Activated CD4-positive, alpha-beta T cell treated with anti-CD3 and anti-CD28 coated beads for 36 hours (primary cell): ENCODE measurements at regions not wholly inside any gene's neighbourhood (a gene's known extent, or its start where the extent isn't known, plus 50 kb on each side); places are given as distances from the start of the nearest gene placed in this dataset.

Experiments
- ATAC-seq: fragments of 200-7000 bp; cut with Tn5 transposase; one replicate; pipeline ENCODE4 v1.10.0; 2021; ENCODE audit warnings: mild to moderate bottlenecking, moderate library complexity
- CTCF ChIA-PET: fragments of 350-600 bp; sonication (Branson Sonifier 250); formaldehyde crosslinking; loops from one replicate; lab custom pipeline; 2021; ENCODE audit warnings: antibody characterized with exemption; lab: Charles Lee
- POLR2A ChIA-PET: fragments of 350-600 bp; sonication (Branson Sonifier 250); formaldehyde crosslinking; loops from one replicate; lab custom pipeline; 2021; ENCODE audit warnings: antibody characterized with exemption, inconsistent platforms; lab: Charles Lee
- DNase-seq: peaks from one replicate; pipeline ENCODE4 v3.0.0-alpha.2; 2020
- H3K27ac Mint-ChIP-seq: one replicate; pipeline ENCODE4 v1.8.0; 2021; ENCODE audit warnings: mixed read lengths
- H3K27me3 Mint-ChIP-seq: one replicate; pipeline ENCODE4 v1.8.0; 2021; ENCODE audit warnings: mixed read lengths
- H3K36me3 Mint-ChIP-seq: one replicate; pipeline ENCODE4 v1.8.0; 2021; ENCODE audit warnings: low read depth, mixed read lengths
- H3K4me1 Mint-ChIP-seq: one replicate; pipeline ENCODE4 v1.8.0; 2021; ENCODE audit warnings: mixed read lengths
- H3K4me3 Mint-ChIP-seq: one replicate; pipeline ENCODE4 v1.8.0; 2021; ENCODE audit warnings: mild to moderate bottlenecking, moderate library complexity, mixed read lengths
- H3K9me3 Mint-ChIP-seq: one replicate; pipeline ENCODE4 v1.8.0; 2021; ENCODE audit warnings: low read depth, mixed read lengths
- intact Hi-C, 2 experiments: fragments of 100-400 bp; cut with DNase I in 1 of 2; cut with micrococcal nuclease in 1 of 2; formaldehyde crosslinking; loops; one replicate each; pipeline versions ENCODE4 v1.14.2 to v1.15.1; 2022 to 2024; cut with DNase I, micrococcal nuclease

DNA sequence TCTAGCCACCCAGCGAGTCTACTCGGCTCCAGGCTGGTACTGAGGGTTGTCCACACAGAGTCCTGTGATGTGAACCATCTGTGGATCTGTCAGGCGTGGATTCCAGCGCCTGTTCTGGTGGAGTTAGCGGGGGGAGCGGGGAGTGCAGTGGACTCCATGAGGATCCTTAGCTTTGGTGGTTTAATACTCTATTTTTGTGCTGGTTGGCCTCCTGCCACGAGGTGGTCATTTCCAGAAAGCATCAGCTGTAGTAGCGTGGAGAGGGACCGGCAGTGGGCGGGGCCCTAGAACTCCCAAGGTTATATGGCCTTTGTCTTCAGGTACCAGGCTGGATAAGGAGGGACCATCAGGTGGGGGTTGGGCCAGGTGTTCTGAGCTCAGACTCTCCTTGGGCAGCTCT lies 446.5 kb downstream of the EDEM1 start:
- POLR2A ChIA-PET: no interaction called here
- Mint-ChIP-seq H3K9me3 (peaks cover 4% of the 10 kb centered on the region), H3K27ac (no peak overlapping the region), H3K4me1 (no peaks in the 10 kb centered on the region), H3K27me3 (no peaks in the 10 kb centered on the region), H3K36me3 (no peaks in the 10 kb centered on the region), H3K4me3 (no peak overlapping the region)
- ATAC-seq: no peak
- CTCF ChIA-PET: no interaction called here
- DNase-seq: no peak
- intact Hi-C loops: no loop called here

- intact Hi-C loops: no loop called here
- H3K27ac Mint-ChIP-seq: no peak overlapping the region
- DNase-seq: no peak
- H3K4me3 Mint-ChIP-seq: no peak overlapping the region
- H3K27me3 Mint-ChIP-seq: no peaks in the 10 kb centered on the region
- peaks cover 6% of the 10 kb centered on the region for H3K9me3 Mint-ChIP-seq
- H3K4me1 Mint-ChIP-seq: no peaks in the 10 kb centered on the region
- CTCF ChIA-PET: no interaction called here
- POLR2A ChIA-PET: no interaction called here
- H3K36me3 Mint-ChIP-seq: no peaks in the 10 kb centered on the region
- ATAC-seq: no peak
Observed at GRCh38 chr3:5634411-5634810, 446.9 kb downstream of the EDEM1 start.

DNA sequence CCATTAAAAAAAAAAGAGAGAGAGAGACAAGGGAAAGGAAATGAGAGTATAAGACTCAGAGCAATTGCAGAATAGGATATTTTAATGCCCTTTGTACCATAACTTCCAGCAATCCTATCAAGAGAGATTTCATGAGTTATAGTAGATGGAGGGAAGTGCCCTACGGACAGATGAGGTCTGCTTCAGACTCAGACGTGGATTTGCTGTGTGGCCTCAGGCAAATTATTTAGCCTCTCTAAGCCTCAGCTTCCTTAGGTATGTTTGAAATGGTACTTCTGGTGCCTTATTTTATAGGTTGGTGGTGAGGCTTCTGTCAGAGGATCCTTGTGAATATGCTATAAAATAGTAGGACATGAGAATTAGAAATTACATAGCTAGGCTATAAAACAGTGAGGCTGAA lies 448.2 kb downstream of the EDEM1 start:
- ChIA-PET POLR2A (no interaction called here), CTCF (no interaction called here)
- Mint-ChIP-seq H3K27ac (no peak overlapping the region), H3K9me3 (peaks cover 10% of the 10 kb centered on the region), H3K36me3 (no peaks in the 10 kb centered on the region), H3K4me1 (no peaks in the 10 kb centered on the region), H3K4me3 (no peak overlapping the region), H3K27me3 (no peaks in the 10 kb centered on the region)
- ATAC-seq (no peak), DNase-seq (no peak)
- intact Hi-C loops: no loop called here

GRCh38 chr3:5638550-5638949 lies 451.0 kb downstream of the EDEM1 start:
- intact Hi-C loops: no loop called here
- no peak for ATAC-seq
- ChIA-PET POLR2A (no interaction called here), CTCF (no interaction called here)
- Mint-ChIP-seq H3K4me1 (no peaks in the 10 kb centered on the region), H3K27me3 (no peaks in the 10 kb centered on the region), H3K9me3 (peaks cover 10% of the 10 kb centered on the region), H3K27ac (no peak overlapping the region), H3K36me3 (no peaks in the 10 kb centered on the region), H3K4me3 (no peak overlapping the region)
- no peak for DNase-seq

DNA sequence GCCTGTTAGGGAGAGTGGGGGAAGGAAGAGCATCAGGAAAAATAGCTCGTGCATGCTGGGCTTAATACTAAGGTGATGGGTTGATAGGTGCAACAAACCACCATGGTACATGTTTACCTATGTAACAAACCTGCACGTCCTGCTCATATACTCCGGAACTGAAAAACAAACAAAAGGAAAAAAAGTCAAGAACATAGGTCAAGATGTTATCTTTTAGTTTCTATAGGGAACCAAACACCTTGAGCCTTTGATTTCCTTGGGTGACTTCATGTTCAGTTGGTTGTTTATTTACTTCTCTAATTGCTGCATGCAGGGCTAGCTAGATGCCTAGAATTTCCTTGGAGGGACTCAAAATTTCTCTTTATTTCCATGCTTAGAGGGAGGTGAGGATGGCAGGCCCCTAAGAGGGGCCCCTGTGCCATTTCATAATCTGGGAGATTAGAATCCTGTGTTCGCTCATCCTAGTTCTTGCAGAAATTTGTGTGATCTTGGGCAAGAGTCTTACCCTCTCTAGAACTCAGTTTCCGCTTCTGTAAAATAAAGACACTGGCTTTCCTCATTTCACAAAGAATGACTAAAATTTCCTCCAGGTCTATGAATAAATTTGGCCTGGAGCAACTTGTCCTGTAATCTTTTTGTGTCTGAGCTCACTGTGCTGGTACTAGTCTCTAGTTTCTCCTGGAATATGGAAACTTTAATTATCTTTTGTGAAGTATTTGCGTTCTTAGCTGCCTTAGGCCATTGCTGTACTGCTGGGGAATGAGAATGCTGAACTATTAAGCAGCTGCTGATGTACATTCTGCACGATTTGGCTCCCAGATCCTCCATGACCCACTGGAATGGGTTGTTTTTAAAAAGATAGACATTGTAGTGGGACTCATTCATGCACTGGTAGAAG lies 457.5 kb downstream of the EDEM1 start:
- H3K36me3 Mint-ChIP-seq: no peaks in the 10 kb centered on the region
- H3K9me3 Mint-ChIP-seq: peaks cover 5% of the 10 kb centered on the region
- ATAC-seq (no peak), DNase-seq (no peak)
- H3K27ac Mint-ChIP-seq: no peak overlapping the region
- H3K4me3 Mint-ChIP-seq: no peak overlapping the region
- ChIA-PET POLR2A (no interaction called here), CTCF (interaction anchor here (0.6 kb wide), 1 partner anchor 15 kb away, joined by 3 read pairs; no protein-coding TSS in a partner anchor)
- H3K4me1 Mint-ChIP-seq: no peaks in the 10 kb centered on the region
- no peaks in the 10 kb centered on the region for H3K27me3 Mint-ChIP-seq
- intact Hi-C loops: no loop called here

DNA sequence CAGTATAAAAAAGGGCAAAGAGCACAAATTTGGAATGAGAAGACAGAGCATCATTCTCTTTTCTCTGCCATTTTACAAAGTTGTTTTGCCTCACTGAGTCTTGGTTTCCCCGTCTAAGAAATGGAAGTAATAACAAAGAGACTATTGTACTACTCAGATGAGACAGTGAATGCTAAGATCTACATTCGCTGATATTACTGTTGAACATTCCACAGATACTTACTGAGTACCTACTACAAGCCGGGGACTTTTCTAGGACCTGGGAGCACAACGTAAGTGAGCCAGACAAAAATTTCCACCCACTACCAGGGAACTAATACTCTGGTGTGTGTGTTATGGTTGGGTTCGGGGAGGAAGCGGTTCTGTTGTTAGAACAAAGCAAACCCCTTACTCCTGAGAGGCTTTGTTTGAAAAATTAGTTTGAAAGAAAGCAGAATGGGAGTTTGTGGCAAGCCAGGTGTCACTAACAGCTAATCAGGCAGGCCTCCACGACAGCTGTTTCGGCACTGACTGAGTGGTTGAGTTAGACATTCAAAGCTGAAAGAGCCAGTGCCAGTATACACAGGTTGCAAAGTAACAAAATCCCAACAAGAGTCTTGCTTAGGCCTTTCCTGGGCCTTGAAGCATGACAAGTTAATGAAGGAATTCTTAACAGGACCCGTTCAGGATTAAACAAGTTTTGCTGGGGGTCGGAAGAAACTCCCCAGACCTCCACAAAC lies 458.3 kb downstream of the EDEM1 start:
- Mint-ChIP-seq H3K36me3 (no peaks in the 10 kb centered on the region), H3K4me3 (no peak overlapping the region), H3K4me1 (no peaks in the 10 kb centered on the region), H3K9me3 (peaks cover 1% of the 10 kb centered on the region), H3K27ac (no peak overlapping the region), H3K27me3 (no peaks in the 10 kb centered on the region)
- POLR2A ChIA-PET: no interaction called here
- CTCF ChIA-PET: no interaction called here
- ATAC-seq (no peak), DNase-seq (no peak)
- intact Hi-C loops: no loop called here

DNA sequence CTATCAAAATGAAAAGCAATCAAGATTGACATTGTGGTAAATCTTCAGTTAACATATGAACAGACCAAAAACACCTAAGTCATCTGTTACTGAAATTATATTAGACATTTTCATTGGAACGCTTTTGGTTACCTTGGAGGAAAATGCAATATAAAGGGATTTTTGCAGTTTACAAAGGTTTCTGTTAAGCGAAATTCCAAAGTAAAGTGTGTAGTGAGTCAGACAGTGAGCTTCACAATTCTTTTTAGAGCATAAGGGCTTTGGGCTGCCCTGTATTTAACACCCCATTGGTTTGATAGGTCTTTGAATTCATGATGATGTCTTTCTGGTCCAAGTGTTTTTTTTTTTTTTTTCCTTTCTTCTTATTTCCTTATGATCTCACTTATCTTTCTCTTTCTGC lies 462.8 kb downstream of the EDEM1 start:
- Mint-ChIP-seq H3K9me3 (peaks cover 9% of the 10 kb centered on the region), H3K4me1 (no peaks in the 10 kb centered on the region), H3K36me3 (no peaks in the 10 kb centered on the region), H3K4me3 (no peak overlapping the region), H3K27ac (no peak overlapping the region), H3K27me3 (no peaks in the 10 kb centered on the region)
- intact Hi-C loops: no loop called here
- ATAC-seq: no peak
- ChIA-PET POLR2A (no interaction called here), CTCF (interaction anchor here (0.6 kb wide), 1 partner anchor 344 kb away, joined by 4 read pairs; no protein-coding TSS in a partner anchor)
- DNase-seq: no peak

- no peaks in the 10 kb centered on the region for H3K27me3 Mint-ChIP-seq
- intact Hi-C loops: no loop called here
- ChIA-PET POLR2A (no interaction called here), CTCF (no interaction called here)
- H3K9me3 Mint-ChIP-seq: peaks cover 9% of the 10 kb centered on the region
- H3K27ac Mint-ChIP-seq: no peak overlapping the region
- no peak for ATAC-seq
- no peak overlapping the region for H3K4me3 Mint-ChIP-seq
- DNase-seq: no peak
- no peaks in the 10 kb centered on the region for H3K4me1 Mint-ChIP-seq
- no peaks in the 10 kb centered on the region for H3K36me3 Mint-ChIP-seq
Observed at GRCh38 chr3:5651351-5651750, 463.8 kb downstream of the EDEM1 start.

DNA sequence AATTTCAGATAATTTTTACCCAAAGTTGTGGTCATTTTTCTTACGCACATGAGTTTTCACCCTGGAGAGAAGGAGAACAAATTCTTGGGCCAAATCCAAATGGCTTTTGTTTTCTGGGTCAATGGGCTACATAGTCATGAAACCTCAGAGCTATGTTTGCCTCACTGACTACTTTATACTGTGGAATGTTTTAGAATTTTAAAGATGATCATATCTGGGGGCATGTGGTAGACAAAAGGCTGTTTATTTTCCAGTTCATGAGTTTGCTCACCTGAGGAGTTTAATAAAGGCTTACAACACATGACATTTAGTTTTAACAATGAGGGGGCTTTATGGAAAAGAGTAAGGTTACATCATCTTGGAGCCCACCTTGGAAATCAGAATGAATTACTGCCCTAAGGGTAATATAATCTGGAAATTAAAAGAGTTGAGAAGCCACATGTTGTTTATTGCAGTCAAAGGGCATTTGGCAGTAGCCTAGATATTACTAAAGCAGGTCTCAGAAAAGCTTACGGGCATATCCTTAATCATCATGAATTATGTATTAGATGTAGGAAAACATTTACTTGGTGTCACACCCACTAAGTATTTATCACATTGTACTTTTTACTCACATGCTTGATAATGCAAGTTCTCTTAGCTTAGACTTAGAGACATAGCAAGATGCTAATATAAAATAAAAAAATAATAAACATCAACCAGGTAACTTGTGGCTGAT lies 466.1 kb downstream of the EDEM1 start:
- peaks cover 9% of the 10 kb centered on the region for H3K9me3 Mint-ChIP-seq
- no peak overlapping the region for H3K4me3 Mint-ChIP-seq
- no peak for DNase-seq
- ChIA-PET CTCF (no interaction called here), POLR2A (no interaction called here)
- H3K4me1 Mint-ChIP-seq: no peaks in the 10 kb centered on the region
- H3K27ac Mint-ChIP-seq: no peak overlapping the region
- H3K27me3 Mint-ChIP-seq: no peaks in the 10 kb centered on the region
- no peaks in the 10 kb centered on the region for H3K36me3 Mint-ChIP-seq
- intact Hi-C loops: no loop called here
- ATAC-seq: no peak

GRCh38 chr3:5657106-5657505 lies 469.6 kb downstream of the EDEM1 start:
- Mint-ChIP-seq H3K27ac (no peak overlapping the region), H3K9me3 (peaks cover 2% of the 10 kb centered on the region), H3K36me3 (no peaks in the 10 kb centered on the region), H3K27me3 (no peaks in the 10 kb centered on the region), H3K4me3 (no peak overlapping the region), H3K4me1 (no peaks in the 10 kb centered on the region)
- no peak for DNase-seq
- ChIA-PET POLR2A (no interaction called here), CTCF (no interaction called here)
- ATAC-seq: no peak
- intact Hi-C loops: no loop called here

DNA sequence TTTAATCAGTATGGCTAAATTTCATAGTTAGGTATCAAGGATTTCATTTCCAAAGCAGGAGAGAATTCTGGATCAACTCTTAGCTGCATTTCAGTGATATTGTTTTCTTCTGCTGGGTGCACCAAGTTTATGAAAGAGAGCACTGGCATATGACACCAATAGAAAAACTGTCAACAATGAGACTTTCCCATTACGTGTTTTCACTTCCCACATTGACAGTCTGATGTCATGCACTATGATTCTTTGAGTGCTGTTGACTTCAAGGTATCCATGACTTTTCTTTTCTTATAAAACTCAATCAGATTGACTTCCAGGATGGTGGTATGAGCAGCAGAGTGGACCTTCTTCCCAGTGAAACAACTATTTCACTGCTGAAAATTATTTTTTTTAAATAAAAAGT lies 476.1 kb downstream of the EDEM1 start:
- ChIA-PET POLR2A (no interaction called here), CTCF (interaction anchor here (1.5 kb wide), 1 partner anchor 9 kb away, joined by 4 read pairs; no protein-coding TSS in a partner anchor)
- Mint-ChIP-seq H3K4me1 (no peaks in the 10 kb centered on the region), H3K27ac (no peak overlapping the region), H3K36me3 (no peaks in the 10 kb centered on the region), H3K4me3 (no peak overlapping the region), H3K9me3 (peaks cover 21% of the 10 kb centered on the region), H3K27me3 (no peaks in the 10 kb centered on the region)
- ATAC-seq: no peak
- intact Hi-C loops: no loop called here
- DNase-seq: no peak
